AG04449 (cell line): ENCODE measurements at regions not wholly inside any gene's neighbourhood (a gene's known extent, or its start where the extent isn't known, plus 50 kb on each side); places are given as distances from the start of the nearest gene placed in this dataset.
A peak's percentile ranks its signal among the peaks of the same experiment; 100 is the strongest.

ENCODE experiments used
- CTCF ChIA-PET: fragments of 350-600 bp; formaldehyde crosslinking; extraction: SDS; loops from one replicate; lab custom pipeline; 2021; ENCODE audit warnings: antibody characterized with exemption; lab: Yijun Ruan, JAX
- POLR2A ChIA-PET: fragments of 400-600, 350-600 bp; formaldehyde crosslinking; extraction: SDS; loops from one replicate; lab custom pipeline; 2020; ENCODE audit warnings: antibody characterized with exemption, inconsistent platforms; lab: Yijun Ruan, JAX
- DNase-seq: peaks from one replicate; pipeline ENCODE4 v3.0.0-alpha.2; 2010; ENCODE audit warnings: low read depth, low spot score
- H3K4me3 ChIP-seq: 2 replicates; pipeline ENCODE4 v1.5.1; 2011; ENCODE audit warnings: low read depth, mild to moderate bottlenecking, control low read depth, low read length
- CTCF ChIP-seq: IDR thresholded peaks from one replicate; pipeline ENCODE4 v1.5.1; 2011; ENCODE audit warnings: mild to moderate bottlenecking, moderate library complexity, low read length, control low read depth, inconsistent platforms; ENCODE audit not compliant: insufficient read depth; ENCODE audit errors: missing control alignments

- no peak for DNase-seq
- peak overlapping the region; percentile 69 for H3K4me3 ChIP-seq
- POLR2A ChIA-PET, result interaction anchor here (0.7 to 1.1 kb wide), 4 partner anchors 108 to 136 kb away, joined by 3 to 5 read pairs (median 4); partner anchors contain the start of gene COX20
- TF ChIP-seq CTCF, result no peak
- CTCF ChIA-PET, result interaction anchor here (0.7 to 2.2 kb wide), 4 partner anchors 11 to 116 kb away, joined by 3 to 15 read pairs (median 4); partner anchors contain the start of gene HNRNPU
These were observed 107.3 kb upstream of the HNRNPU start for GRCh38 chr1:244971552-244972216.

- POLR2A ChIA-PET, result interaction anchor here (0.8 to 1.4 kb wide), 5 partner anchors 52 to 137 kb away, joined by 4 to 5 read pairs (median 5); partner anchors contain the start of gene COX20
These were observed 106.6 kb upstream of the HNRNPU start for GRCh38 chr1:244970744-244971551.

GRCh38 chr1:244970236-244970743 is 105.9 kb upstream of the HNRNPU start:
- ChIA-PET POLR2A (interaction anchor here (0.8 to 1.4 kb wide), 5 partner anchors 52 to 136 kb away, joined by 3 to 5 read pairs (median 4); partner anchors contain the start of gene COX20), CTCF (interaction anchor here (1.5 to 2.2 kb wide), 2 partner anchors 13 to 72 kb away, joined by 4 to 15 read pairs; no protein-coding TSS in a partner anchor)
- TF ChIP-seq CTCF, result no peak
- H3K4me3 ChIP-seq, result peak overlapping the region; percentile 69
- no peak for DNase-seq

More at GRCh38 chr1:244970744-244971551, 106.6 kb upstream of the HNRNPU start:
- CTCF ChIA-PET, result interaction anchor here (0.7 to 2.2 kb wide), 4 partner anchors 12 to 115 kb away, joined by 3 to 15 read pairs (median 4); partner anchors contain the start of gene HNRNPU
- TF ChIP-seq CTCF, result peak; percentile 81
- peak overlapping the region; percentile 69 for H3K4me3 ChIP-seq
- peak; percentile 71 for DNase-seq

GRCh38 chr1:244969355-244970235 is 105.3 kb upstream of the HNRNPU start:
- POLR2A ChIA-PET, result interaction anchor here (0.8 to 1.4 kb wide), 5 partner anchors 51 to 134 kb away, joined by 3 to 4 read pairs (median 3); partner anchors contain the start of genes COX20 and HNRNPU
- DNase-seq, result no peak
- H3K4me3 ChIP-seq, result peak overlapping the region; percentile 65
- CTCF ChIA-PET, result interaction anchor here (0.8 to 1.2 kb wide), 3 partner anchors 73 to 136 kb away, joined by 3 to 4 read pairs (median 4); no protein-coding TSS in a partner anchor
- no peak for TF ChIP-seq CTCF

- ChIA-PET POLR2A (interaction anchor here (0.8 to 1.2 kb wide), 4 partner anchors 105 to 133 kb away, joined by 3 to 4 read pairs (median 3); partner anchors contain the start of genes COX20 and HNRNPU), CTCF (interaction anchor here (0.8 to 1.2 kb wide), 3 partner anchors 73 to 136 kb away, joined by 3 to 4 read pairs (median 4); no protein-coding TSS in a partner anchor)
- DNase-seq, result no peak
- peak overlapping the region; percentile 65; the same call in 1 of the 2 replicates for H3K4me3 ChIP-seq
- no peak for TF ChIP-seq CTCF
These were observed 104.5 kb upstream of the HNRNPU start for GRCh38 chr1:244968881-244969280.
